ENCODE measurements at regions not wholly inside any gene's neighbourhood (a gene's known extent, or its start where the extent isn't known, plus 50 kb on each side); places are given as distances from the start of the nearest gene placed in this dataset.

DNA sequence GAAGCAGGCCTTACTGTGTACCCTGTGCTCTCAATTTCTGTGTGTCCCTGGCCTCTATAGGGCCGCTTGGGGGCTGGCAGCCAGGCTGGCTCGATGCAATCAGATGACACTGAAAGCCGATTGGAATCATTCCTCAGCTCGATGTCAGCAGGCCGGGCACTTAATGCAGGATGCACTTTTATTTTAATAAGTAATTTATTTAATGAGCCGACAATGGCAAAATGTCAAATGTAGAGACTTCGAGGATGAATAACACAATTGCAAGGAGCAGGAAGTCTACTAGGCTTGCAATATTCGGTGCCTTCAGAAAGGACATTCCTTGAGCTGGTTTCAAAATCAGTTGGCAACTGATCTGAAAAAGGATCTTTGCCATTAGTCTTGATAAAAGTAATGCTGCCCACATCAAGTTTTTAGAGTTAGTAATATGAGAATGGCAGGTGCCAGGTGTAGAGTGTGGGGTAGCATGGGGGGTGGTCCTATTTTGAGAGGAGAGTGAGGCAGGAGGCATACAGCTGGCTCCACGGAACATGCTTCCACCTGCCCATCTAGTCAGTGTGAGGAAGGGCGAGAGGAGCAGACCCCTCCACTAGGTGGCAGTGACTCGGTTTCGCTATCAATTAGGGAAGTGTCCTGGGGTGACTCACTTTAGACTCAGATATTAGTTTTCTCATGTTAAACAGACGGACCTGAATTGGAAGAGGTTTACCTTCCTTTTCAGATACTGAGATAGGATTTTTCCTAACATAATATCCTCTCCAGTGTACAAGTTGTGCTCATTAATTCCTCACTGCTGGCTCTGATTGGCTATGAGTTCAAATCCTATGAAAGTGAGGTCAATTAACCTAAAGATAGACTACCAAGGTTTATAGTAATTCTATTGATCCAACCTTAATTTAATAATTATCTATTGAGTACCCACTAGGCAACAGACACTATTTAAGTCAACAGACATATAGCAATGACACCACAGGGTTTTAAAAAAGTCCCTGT is 80.9 kb downstream of the NABP1 start:
- TF ChIP-seq, protein P1, sequence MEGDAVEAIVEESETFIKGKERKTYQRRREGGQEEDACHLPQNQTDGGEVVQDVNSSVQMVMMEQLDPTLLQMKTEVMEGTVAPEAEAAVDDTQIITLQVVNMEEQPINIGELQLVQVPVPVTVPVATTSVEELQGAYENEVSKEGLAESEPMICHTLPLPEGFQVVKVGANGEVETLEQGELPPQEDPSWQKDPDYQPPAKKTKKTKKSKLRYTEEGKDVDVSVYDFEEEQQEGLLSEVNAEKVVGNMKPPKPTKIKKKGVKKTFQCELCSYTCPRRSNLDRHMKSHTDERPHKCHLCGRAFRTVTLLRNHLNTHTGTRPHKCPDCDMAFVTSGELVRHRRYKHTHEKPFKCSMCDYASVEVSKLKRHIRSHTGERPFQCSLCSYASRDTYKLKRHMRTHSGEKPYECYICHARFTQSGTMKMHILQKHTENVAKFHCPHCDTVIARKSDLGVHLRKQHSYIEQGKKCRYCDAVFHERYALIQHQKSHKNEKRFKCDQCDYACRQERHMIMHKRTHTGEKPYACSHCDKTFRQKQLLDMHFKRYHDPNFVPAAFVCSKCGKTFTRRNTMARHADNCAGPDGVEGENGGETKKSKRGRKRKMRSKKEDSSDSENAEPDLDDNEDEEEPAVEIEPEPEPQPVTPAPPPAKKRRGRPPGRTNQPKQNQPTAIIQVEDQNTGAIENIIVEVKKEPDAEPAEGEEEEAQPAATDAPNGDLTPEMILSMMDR (IDR thresholded peaks at IDR 0.05; ENCODE audit: low read length, missing control alignments): peak; percentile 67
- DNase-seq (ENCODE audit: low read depth): peak; percentile 44
- no peak overlapping the region for H3K4me3 ChIP-seq (replicated peaks; ENCODE audit: low read depth, low read length)

DNA sequence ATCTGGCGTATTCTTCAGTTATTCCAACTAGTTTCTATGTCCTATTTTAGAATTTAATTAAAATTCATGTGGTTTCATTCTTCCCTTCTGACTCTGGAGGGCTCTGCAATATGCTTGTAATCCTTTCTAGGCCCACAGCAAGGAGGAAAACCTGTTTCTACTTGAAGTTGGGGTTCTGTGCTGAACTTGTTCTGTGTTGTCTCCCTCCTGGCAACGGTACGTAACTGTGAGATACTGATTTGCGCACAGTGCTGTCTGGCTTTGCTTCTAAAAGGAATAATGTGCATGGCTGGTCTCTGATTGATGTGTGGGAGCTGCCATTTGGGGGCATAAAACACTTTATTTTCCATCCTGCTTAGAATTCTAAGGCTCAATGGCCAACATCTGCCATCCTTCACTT is 81.7 kb downstream of the NABP1 start:
- no peak overlapping the region for H3K4me3 ChIP-seq (replicated peaks; ENCODE audit: low read depth, low read length)
- DNase-seq (ENCODE audit: low read depth): no peak
- TF ChIP-seq, protein P1 (IDR thresholded peaks at IDR 0.05; ENCODE audit: low read length, missing control alignments): no peak

DNA sequence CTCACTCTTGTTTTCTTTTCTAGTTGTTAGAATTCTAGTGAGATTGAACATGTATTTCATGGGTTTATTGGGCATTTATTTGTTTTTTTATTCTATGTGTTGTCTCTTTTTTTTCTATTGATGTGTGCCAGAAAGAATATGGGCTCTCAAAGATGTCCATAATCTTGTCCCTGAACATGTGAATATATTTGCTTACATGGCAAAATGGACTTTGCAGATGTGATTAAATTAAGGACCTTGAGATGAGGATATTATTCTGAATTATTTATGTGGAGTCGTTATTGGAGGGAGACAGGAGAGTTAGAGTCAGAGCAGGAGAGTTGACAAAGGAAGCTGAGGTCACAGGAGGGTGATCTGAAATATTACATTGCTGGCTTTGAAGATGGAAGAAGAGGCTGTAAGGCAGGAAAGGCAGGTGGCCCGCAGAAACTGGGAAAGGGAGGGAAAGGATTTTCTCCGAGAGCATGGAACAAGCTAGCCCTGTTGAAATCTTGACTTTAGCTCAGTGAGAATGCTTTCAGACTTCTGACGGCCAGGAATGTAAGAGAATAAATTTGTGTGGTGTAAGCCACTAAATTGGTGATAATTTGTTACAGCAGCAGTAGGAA is 82.8 kb downstream of the NABP1 start:
- TF ChIP-seq, protein P1 (IDR thresholded peaks at IDR 0.05; ENCODE audit: low read length, missing control alignments): no peak
- no peak overlapping the region for H3K4me3 ChIP-seq (replicated peaks; ENCODE audit: low read depth, low read length)
- DNase-seq (ENCODE audit: low read depth): no peak

DNA sequence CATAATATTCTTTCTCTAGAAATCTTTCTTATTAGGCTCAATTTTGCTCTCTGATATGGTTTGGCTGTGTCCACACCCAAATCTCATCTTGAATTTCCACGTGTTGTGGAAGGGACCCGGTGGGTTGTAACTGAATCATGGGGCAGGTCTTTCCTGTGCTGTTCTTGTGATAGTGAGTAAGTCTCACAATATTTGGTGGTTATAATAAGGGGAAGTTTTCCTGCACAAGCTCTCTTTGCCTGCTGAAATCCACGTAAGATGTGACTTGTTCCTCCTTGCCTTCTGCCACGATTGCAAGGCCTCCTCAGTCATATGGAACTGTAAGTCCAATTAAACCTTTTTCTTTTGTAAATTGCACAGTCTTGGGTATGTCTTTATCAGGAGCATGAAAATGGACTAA is 73.8 kb downstream of the CAVIN2 start:
- no peak for DNase-seq (ENCODE audit: low read depth)
- TF ChIP-seq, protein P1 (IDR thresholded peaks at IDR 0.05; ENCODE audit: low read length, missing control alignments): no peak
- H3K4me3 ChIP-seq (replicated peaks; ENCODE audit: low read depth, low read length): no peak overlapping the region

DNA sequence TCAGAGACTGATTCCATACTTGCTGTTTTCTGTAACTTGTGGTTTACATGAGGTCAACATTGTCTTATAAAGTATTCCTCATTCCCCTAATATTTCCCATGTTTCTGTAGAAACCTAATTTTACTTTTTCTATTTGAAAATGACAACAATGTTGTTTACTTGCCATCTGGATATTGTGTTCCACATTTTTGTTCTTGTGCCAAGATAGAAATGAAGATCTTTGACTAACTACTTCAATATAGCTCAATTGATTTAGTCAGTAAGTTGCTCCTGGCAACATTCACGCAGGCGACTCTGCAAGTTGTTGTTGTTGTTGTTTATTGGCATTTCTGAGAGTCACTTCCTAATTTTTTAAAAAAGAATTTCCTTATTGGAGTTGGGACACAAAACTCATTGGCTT is 69.5 kb downstream of the CAVIN2 start:
- TF ChIP-seq, protein P1 (IDR thresholded peaks at IDR 0.05; ENCODE audit: low read length, missing control alignments): no peak
- no peak overlapping the region for H3K4me3 ChIP-seq (replicated peaks; ENCODE audit: low read depth, low read length)
- DNase-seq (ENCODE audit: low read depth): no peak

DNA sequence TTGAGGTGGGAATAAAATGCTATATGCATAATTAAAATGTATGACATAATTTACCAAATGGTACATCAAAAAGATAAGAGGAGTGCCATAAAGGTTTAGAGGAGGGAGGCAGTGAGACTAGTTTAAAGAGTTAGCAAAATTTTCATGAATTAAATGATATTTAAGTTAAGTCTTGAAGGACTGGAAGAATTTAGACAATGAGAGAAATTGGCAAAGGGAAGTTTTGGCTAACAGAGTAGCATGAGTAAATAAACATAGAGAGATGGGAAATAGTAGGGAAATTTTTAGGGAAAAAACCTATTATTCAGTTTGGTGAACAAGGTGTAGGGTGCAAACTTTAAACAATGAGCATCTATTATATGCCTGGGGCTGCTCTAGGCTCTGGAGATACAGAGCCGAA is 68.8 kb downstream of the CAVIN2 start:
- no peak for DNase-seq (ENCODE audit: low read depth)
- TF ChIP-seq, protein P1 (IDR thresholded peaks at IDR 0.05; ENCODE audit: low read length, missing control alignments): no peak
- H3K4me3 ChIP-seq (replicated peaks; ENCODE audit: low read depth, low read length): no peak overlapping the region
